ENCODE measurements at regions not wholly inside any gene's neighbourhood (a gene's known extent, or its start where the extent isn't known, plus 50 kb on each side); places are given as distances from the start of the nearest gene placed in this dataset.

- no peak for DNase-seq
Measured at GRCh38 chr5:98468188-98468869, 305.1 kb upstream of the RGMB start.

GRCh38 chr5:98470747-98471146 lies 302.7 kb upstream of the RGMB start:
- DNase-seq, result no peak

- no peak for DNase-seq
Measured at GRCh38 chr5:98471458-98471857, 302.0 kb upstream of the RGMB start.

- no peak for DNase-seq
Measured at GRCh38 chr5:98474216-98474615, 299.2 kb upstream of the RGMB start.

- DNase-seq, result no peak
Measured at GRCh38 chr5:98474782-98475181, 298.7 kb upstream of the RGMB start.

- no peak for DNase-seq
Measured at GRCh38 chr5:98482321-98483300, 290.9 kb upstream of the RGMB start.

- no peak for DNase-seq
Measured at GRCh38 chr5:98483301-98483685, 290.2 kb upstream of the RGMB start.

- no peak for DNase-seq
Measured at GRCh38 chr5:98489021-98489420, 284.4 kb upstream of the RGMB start.

GRCh38 chr5:98490348-98490747 lies 283.1 kb upstream of the RGMB start:
- no peak for DNase-seq

GRCh38 chr5:98492258-98492657 lies 281.2 kb upstream of the RGMB start:
- peak in 1 of 5 donors; percentile 53 for DNase-seq

GRCh38 chr5:98497418-98497817 lies 276.0 kb upstream of the RGMB start:
- DNase-seq, result no peak

- DNase-seq, result no peak
Measured at GRCh38 chr5:98498028-98498427, 275.4 kb upstream of the RGMB start.

- no peak for DNase-seq
Measured at GRCh38 chr5:98499892-98500291, 273.6 kb upstream of the RGMB start.

- no peak for DNase-seq
Measured at GRCh38 chr5:98500811-98501210, 272.7 kb upstream of the RGMB start.

- DNase-seq, result no peak
Measured at GRCh38 chr5:98503616-98504015, 269.8 kb upstream of the RGMB start.

GRCh38 chr5:98504505-98504904 lies 269.0 kb upstream of the RGMB start:
- no peak for DNase-seq

GRCh38 chr5:98510143-98510985 lies 263.1 kb upstream of the RGMB start:
- DNase-seq, result no peak

- DNase-seq, result no peak
Measured at GRCh38 chr5:98513380-98513779, 260.1 kb upstream of the RGMB start.

- no peak for DNase-seq
Measured at GRCh38 chr5:98514215-98514614, 259.2 kb upstream of the RGMB start.

GRCh38 chr5:98516701-98517100 lies 256.8 kb upstream of the RGMB start:
- DNase-seq, result no peak

- no peak for DNase-seq
Measured at GRCh38 chr5:98517560-98518366, 255.7 kb upstream of the RGMB start.

- DNase-seq, result no peak
Measured at GRCh38 chr5:98518754-98519153, 254.7 kb upstream of the RGMB start.

All from T-helper 1 cell (primary cell).